ENCODE measurements at regions not wholly inside any gene's neighbourhood (a gene's known extent, or its start where the extent isn't known, plus 50 kb on each side); places are given as distances from the start of the nearest gene placed in this dataset.

- no peak for ATAC-seq (ENCODE audit: low read depth in 2 of 2)
These were observed 186.2 kb downstream of the EFNB2 start for GRCh38 chr13:106349080-106349931.

DNA sequence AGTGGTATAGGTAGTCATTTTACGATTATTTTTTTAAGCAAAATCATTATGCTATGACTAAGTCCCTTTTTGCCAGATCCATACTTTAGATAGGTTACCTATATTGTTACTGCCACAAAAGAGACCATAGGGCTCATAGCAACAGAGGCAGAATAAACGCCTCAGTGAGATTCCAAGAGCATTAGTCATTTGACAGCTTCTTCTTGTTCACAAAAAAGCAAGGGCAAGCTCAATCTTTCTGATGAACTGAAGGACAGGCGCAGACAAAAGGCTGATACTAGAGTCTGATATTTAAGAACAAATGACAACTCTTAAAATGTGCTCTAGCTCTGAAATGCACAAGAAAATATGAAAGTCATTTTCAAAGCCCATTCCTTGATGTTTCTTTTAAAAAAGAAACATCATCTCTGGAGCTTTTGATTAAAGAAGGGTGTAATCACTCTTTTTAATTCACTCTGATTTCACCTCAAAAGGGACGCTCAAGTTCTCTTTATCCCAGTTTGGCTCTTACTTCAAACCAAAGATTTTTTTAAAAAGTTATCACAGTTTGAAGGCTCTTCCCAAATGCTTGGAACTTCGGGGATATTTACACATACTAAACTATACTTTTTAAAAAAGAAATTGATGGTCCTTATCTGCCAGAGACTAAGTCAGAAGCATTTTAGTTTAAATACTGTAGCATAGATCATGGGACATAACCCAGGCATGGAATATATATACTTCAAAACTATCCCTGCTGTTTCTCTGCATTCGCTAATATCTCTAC lies 187.2 kb downstream of the EFNB2 start:
- Histone ChIP-seq H3K27me3 (ENCODE audit: control insufficient read depth, insufficient read depth, low read length) (peaks cover 5% of the 10 kb centered on the region), H3K9me3 (ENCODE audit: control insufficient read depth in 2 of 2, low read length in 2 of 2) (no peaks in the 10 kb centered on the region), H3K4me1 (ENCODE audit: control insufficient read depth, insufficient read depth, low read length, poor library complexity, severe bottlenecking) (no peaks in the 10 kb centered on the region), H3K27ac (ENCODE audit: insufficient read depth, low read length, poor library complexity, severe bottlenecking) (no peak overlapping the region), H3K4me3 (ENCODE audit: low read depth, low read length) (no peak overlapping the region), H3K36me3 (ENCODE audit: control insufficient read depth, insufficient read depth, low read length) (no peaks in the 10 kb centered on the region)
- no peak overlapping the region for H3K4me3 Mint-ChIP-seq
- DNase-seq (no peak), ATAC-seq (ENCODE audit: low read depth in 2 of 2) (no peak)
- H3K27ac Mint-ChIP-seq, result no peak overlapping the region
- H3K9me3 Mint-ChIP-seq, result peaks cover 0 to 1% (median 0%) of the 10 kb centered on the region in 7 donors
- no peaks in the 10 kb centered on the region for H3K36me3 Mint-ChIP-seq
- H3K4me1 Mint-ChIP-seq, result no peaks in the 10 kb centered on the region
- H3K27me3 Mint-ChIP-seq, result peaks cover 12% of the 10 kb centered on the region

More at GRCh38 chr13:106349080-106349931, 186.2 kb downstream of the EFNB2 start:
- DNase-seq, result no peak
- no peak overlapping the region for H3K4me3 ChIP-seq (ENCODE audit: low read depth, low read length)
- Mint-ChIP-seq H3K27me3 (peaks cover 12% of the 10 kb centered on the region), H3K27ac (no peak overlapping the region), H3K9me3 (peaks cover 0 to 1% (median 0%) of the 10 kb centered on the region in 7 donors), H3K36me3 (no peaks in the 10 kb centered on the region), H3K4me1 (no peaks in the 10 kb centered on the region), H3K4me3 (no peak overlapping the region)
- H3K4me1 ChIP-seq (ENCODE audit: control insufficient read depth, insufficient read depth, low read length, poor library complexity, severe bottlenecking), result no peaks in the 10 kb centered on the region
- H3K36me3 ChIP-seq (ENCODE audit: control insufficient read depth, insufficient read depth, low read length), result no peaks in the 10 kb centered on the region
- H3K27me3 ChIP-seq (ENCODE audit: control insufficient read depth, insufficient read depth, low read length), result peaks cover 5% of the 10 kb centered on the region
- H3K27ac ChIP-seq (ENCODE audit: insufficient read depth, low read length, poor library complexity, severe bottlenecking), result no peak overlapping the region
- H3K9me3 ChIP-seq (ENCODE audit: control insufficient read depth in 2 of 2, low read length in 2 of 2), result no peaks in the 10 kb centered on the region

- Mint-ChIP-seq H3K27me3 (peaks cover 12% of the 10 kb centered on the region), H3K4me1 (no peaks in the 10 kb centered on the region), H3K27ac (no peak overlapping the region), H3K9me3 (peaks cover 0 to 14% (median 2%) of the 10 kb centered on the region in 7 donors), H3K4me3 (no peak overlapping the region), H3K36me3 (no peaks in the 10 kb centered on the region)
- Histone ChIP-seq H3K4me1 (ENCODE audit: control insufficient read depth, insufficient read depth, low read length, poor library complexity, severe bottlenecking) (no peaks in the 10 kb centered on the region), H3K9me3 (ENCODE audit: control insufficient read depth in 2 of 2, low read length in 2 of 2) (peaks cover 2 to 6% of the 10 kb centered on the region in 2 experiments), H3K27me3 (ENCODE audit: control insufficient read depth, insufficient read depth, low read length) (peaks cover under 1% of the 10 kb centered on the region), H3K27ac (ENCODE audit: insufficient read depth, low read length, poor library complexity, severe bottlenecking) (no peak overlapping the region), H3K36me3 (ENCODE audit: control insufficient read depth, insufficient read depth, low read length) (no peaks in the 10 kb centered on the region), H3K4me3 (ENCODE audit: low read depth, low read length) (no peak overlapping the region)
- ATAC-seq (ENCODE audit: low read depth in 2 of 2), result no peak
- no peak for DNase-seq
These were observed 191.1 kb downstream of the EFNB2 start for GRCh38 chr13:106344342-106344741.

DNA sequence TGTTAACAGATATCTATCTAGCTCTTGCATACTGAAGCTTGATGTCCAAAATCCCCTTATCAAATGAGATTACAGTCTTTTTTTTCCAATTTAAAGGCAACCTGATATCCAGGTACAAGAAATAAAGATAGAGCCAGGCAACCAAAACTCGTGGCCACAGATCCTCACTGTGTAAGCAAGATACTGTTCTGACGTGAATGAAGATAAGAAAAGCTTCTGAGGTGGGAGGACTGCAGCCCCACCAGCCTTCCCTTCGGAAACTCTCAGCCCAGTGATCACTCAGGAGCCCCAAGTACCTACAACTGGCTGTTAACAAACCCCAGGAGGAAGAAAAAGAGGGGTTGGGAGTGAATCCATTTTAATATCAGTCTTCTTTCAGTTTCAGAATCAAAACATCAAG lies 191.6 kb downstream of the EFNB2 start:
- no peak overlapping the region for H3K27ac ChIP-seq (ENCODE audit: insufficient read depth, low read length, poor library complexity, severe bottlenecking)
- H3K27me3 Mint-ChIP-seq, result peaks cover 10% of the 10 kb centered on the region
- no peak overlapping the region for H3K4me3 Mint-ChIP-seq
- ATAC-seq (ENCODE audit: low read depth in 2 of 2) (no peak), DNase-seq (no peak)
- no peaks in the 10 kb centered on the region for H3K36me3 ChIP-seq (ENCODE audit: control insufficient read depth, insufficient read depth, low read length)
- H3K27ac Mint-ChIP-seq, result no peak overlapping the region
- no peaks in the 10 kb centered on the region for H3K27me3 ChIP-seq (ENCODE audit: control insufficient read depth, insufficient read depth, low read length)
- peaks cover 0 to 19% (median 3%) of the 10 kb centered on the region in 7 donors for H3K9me3 Mint-ChIP-seq
- H3K4me1 ChIP-seq (ENCODE audit: control insufficient read depth, insufficient read depth, low read length, poor library complexity, severe bottlenecking), result no peaks in the 10 kb centered on the region
- no peak overlapping the region for H3K4me3 ChIP-seq (ENCODE audit: low read depth, low read length)
- no peaks in the 10 kb centered on the region for H3K4me1 Mint-ChIP-seq
- H3K36me3 Mint-ChIP-seq, result peaks cover 2% of the 10 kb centered on the region
- H3K9me3 ChIP-seq (ENCODE audit: control insufficient read depth in 2 of 2, low read length in 2 of 2), result peaks cover 2 to 6% of the 10 kb centered on the region in 2 experiments

- no peaks in the 10 kb centered on the region for H3K4me1 Mint-ChIP-seq
- Histone ChIP-seq H3K36me3 (ENCODE audit: control insufficient read depth, insufficient read depth, low read length) (no peaks in the 10 kb centered on the region), H3K4me1 (ENCODE audit: control insufficient read depth, insufficient read depth, low read length, poor library complexity, severe bottlenecking) (no peaks in the 10 kb centered on the region), H3K4me3 (ENCODE audit: low read depth, low read length) (no peak overlapping the region), H3K27ac (ENCODE audit: insufficient read depth, low read length, poor library complexity, severe bottlenecking) (no peak overlapping the region), H3K9me3 (ENCODE audit: control insufficient read depth in 2 of 2, low read length in 2 of 2) (peaks cover 2 to 6% of the 10 kb centered on the region in 2 experiments), H3K27me3 (ENCODE audit: control insufficient read depth, insufficient read depth, low read length) (no peaks in the 10 kb centered on the region)
- H3K36me3 Mint-ChIP-seq, result peaks cover 4% of the 10 kb centered on the region
- no peak overlapping the region for H3K4me3 Mint-ChIP-seq
- ATAC-seq (ENCODE audit: low read depth in 2 of 2), result no peak
- peaks cover 0 to 26% (median 4%) of the 10 kb centered on the region in 7 donors for H3K9me3 Mint-ChIP-seq
- no peak for DNase-seq
- no peaks in the 10 kb centered on the region for H3K27me3 Mint-ChIP-seq
- no peak overlapping the region for H3K27ac Mint-ChIP-seq
These were observed 195.2 kb downstream of the EFNB2 start for GRCh38 chr13:106340249-106340648.

- Histone ChIP-seq H3K27ac (ENCODE audit: insufficient read depth, low read length, poor library complexity, severe bottlenecking) (no peak overlapping the region), H3K36me3 (ENCODE audit: control insufficient read depth, insufficient read depth, low read length) (no peaks in the 10 kb centered on the region), H3K27me3 (ENCODE audit: control insufficient read depth, insufficient read depth, low read length) (no peaks in the 10 kb centered on the region), H3K4me3 (ENCODE audit: low read depth, low read length) (no peak overlapping the region), H3K9me3 (ENCODE audit: control insufficient read depth in 2 of 2, low read length in 2 of 2) (peaks cover 2 to 6% of the 10 kb centered on the region in 2 experiments), H3K4me1 (ENCODE audit: control insufficient read depth, insufficient read depth, low read length, poor library complexity, severe bottlenecking) (no peaks in the 10 kb centered on the region)
- Mint-ChIP-seq H3K9me3 (peaks cover 0 to 26% (median 4%) of the 10 kb centered on the region in 7 donors), H3K4me3 (no peak overlapping the region), H3K27ac (peak overlapping the region in 1 of 3 donors; percentile 64), H3K4me1 (no peaks in the 10 kb centered on the region), H3K27me3 (no peaks in the 10 kb centered on the region), H3K36me3 (peaks cover 4% of the 10 kb centered on the region)
- DNase-seq (no peak), ATAC-seq (ENCODE audit: low read depth in 2 of 2) (no peak)
These were observed 198.2 kb downstream of the EFNB2 start for GRCh38 chr13:106337096-106337850.

- Histone ChIP-seq H3K4me3 (ENCODE audit: low read depth, low read length) (no peak overlapping the region), H3K27me3 (ENCODE audit: control insufficient read depth, insufficient read depth, low read length) (no peaks in the 10 kb centered on the region), H3K27ac (ENCODE audit: insufficient read depth, low read length, poor library complexity, severe bottlenecking) (no peak overlapping the region), H3K36me3 (ENCODE audit: control insufficient read depth, insufficient read depth, low read length) (no peaks in the 10 kb centered on the region), H3K4me1 (ENCODE audit: control insufficient read depth, insufficient read depth, low read length, poor library complexity, severe bottlenecking) (no peaks in the 10 kb centered on the region), H3K9me3 (ENCODE audit: control insufficient read depth in 2 of 2, low read length in 2 of 2) (peaks cover 2 to 6% of the 10 kb centered on the region in 2 experiments)
- ATAC-seq (ENCODE audit: low read depth in 2 of 2) (no peak), DNase-seq (no peak)
- Mint-ChIP-seq H3K27me3 (no peaks in the 10 kb centered on the region), H3K9me3 (peaks cover 0 to 26% (median 4%) of the 10 kb centered on the region in 7 donors), H3K4me1 (no peaks in the 10 kb centered on the region), H3K4me3 (no peak overlapping the region), H3K27ac (no peak overlapping the region), H3K36me3 (peaks cover 4% of the 10 kb centered on the region)
These were observed 198.8 kb downstream of the EFNB2 start for GRCh38 chr13:106336668-106337067.

Data from CD4-positive, CD25-positive, alpha-beta regulatory T cell (primary cell).